Tibial artery (tissue), 4 donors: ENCODE measurements at regions not wholly inside any gene's neighbourhood (a gene's known extent, or its start where the extent isn't known, plus 50 kb on each side); places are given as distances from the start of the nearest gene placed in this dataset.

Experiments used
- DNase-seq, 2 donors: peaks; one replicate each; pipeline ENCODE4 v3.0.0-alpha.2; 2019
- H3K27ac ChIP-seq, 2 donors: fragments of 200-600 bp; sonication (generic) in 1 of 2; 1 replicate in 1 of 2; 2 replicates in 1 of 2; pipeline ENCODE4 v1.5.1; 2018 to 2019; ENCODE audit warnings: mild to moderate bottlenecking in 1 of 2
- H3K27me3 ChIP-seq, 2 donors: fragments of 200-600 bp; sonication (generic) in 1 of 2; one replicate each; pipeline versions ENCODE4 v1.5.1 to v1.6.0; 2016 to 2019
- H3K36me3 ChIP-seq, 3 donors: fragments of 200-600 bp; sonication (generic) in 2 of 3; one replicate each; pipeline ENCODE4 v1.5.1; 2016 to 2019; ENCODE audit warnings: mild to moderate bottlenecking in 2 of 3
- H3K4me1 ChIP-seq, 4 donors: fragments of 200-600 bp; sonication (generic) in 2 of 4; 1 replicate in 3 of 4; 2 replicates in 1 of 4; pipeline ENCODE4 v1.5.1; 2016 to 2019
- H3K4me3 ChIP-seq, 2 donors: fragments of 200-600 bp; sonication (generic) in 1 of 2; 1 replicate in 1 of 2; 2 replicates in 1 of 2; pipeline ENCODE4 v1.5.1; 2018 to 2019; ENCODE audit warnings: mild to moderate bottlenecking in 2 of 2
- H3K9me3 ChIP-seq, 3 donors: fragments of 200-600 bp; sonication (generic) in 1 of 3; one replicate each; pipeline ENCODE4 v1.5.1; 2016 to 2019
- intact Hi-C: fragments of 100-400 bp; cut with DNase I; formaldehyde crosslinking; loops from one replicate; pipeline ENCODE4 v1.15.0; 2023; ENCODE audit warnings: low total_unique reads
- TF ChIP-seq, protein P1 (sequence below), 2 experiments: fragments of 200-600 bp in 1 of 2; fragments of 450-650 bp in 1 of 2; IDR thresholded peaks; one replicate each; pipeline ENCODE4 v1.5.1; 2017 to 2019; ENCODE audit warnings: antibody characterized with exemption in 2 of 2, mild to moderate bottlenecking in 1 of 2, moderate library complexity in 1 of 2

- Histone ChIP-seq H3K9me3 (no peaks in the 10 kb centered on the region), H3K27me3 (no peaks in the 10 kb centered on the region), H3K4me3 (no peak overlapping the region), H3K27ac (peak overlapping the region; percentile 30 to 48), H3K36me3 (no peaks in the 10 kb centered on the region), H3K4me1 (peaks cover 0 to 23% (median 13%) of the 10 kb centered on the region in 4 donors)
- DNase-seq, result no peak
- intact Hi-C loops, result no loop called here
- TF ChIP-seq, protein P1, sequence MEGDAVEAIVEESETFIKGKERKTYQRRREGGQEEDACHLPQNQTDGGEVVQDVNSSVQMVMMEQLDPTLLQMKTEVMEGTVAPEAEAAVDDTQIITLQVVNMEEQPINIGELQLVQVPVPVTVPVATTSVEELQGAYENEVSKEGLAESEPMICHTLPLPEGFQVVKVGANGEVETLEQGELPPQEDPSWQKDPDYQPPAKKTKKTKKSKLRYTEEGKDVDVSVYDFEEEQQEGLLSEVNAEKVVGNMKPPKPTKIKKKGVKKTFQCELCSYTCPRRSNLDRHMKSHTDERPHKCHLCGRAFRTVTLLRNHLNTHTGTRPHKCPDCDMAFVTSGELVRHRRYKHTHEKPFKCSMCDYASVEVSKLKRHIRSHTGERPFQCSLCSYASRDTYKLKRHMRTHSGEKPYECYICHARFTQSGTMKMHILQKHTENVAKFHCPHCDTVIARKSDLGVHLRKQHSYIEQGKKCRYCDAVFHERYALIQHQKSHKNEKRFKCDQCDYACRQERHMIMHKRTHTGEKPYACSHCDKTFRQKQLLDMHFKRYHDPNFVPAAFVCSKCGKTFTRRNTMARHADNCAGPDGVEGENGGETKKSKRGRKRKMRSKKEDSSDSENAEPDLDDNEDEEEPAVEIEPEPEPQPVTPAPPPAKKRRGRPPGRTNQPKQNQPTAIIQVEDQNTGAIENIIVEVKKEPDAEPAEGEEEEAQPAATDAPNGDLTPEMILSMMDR (IDR thresholded peaks at IDR 0.05), result no peak
Measured at GRCh38 chr2:42941633-42942176, 149.3 kb upstream of the HAAO start.

GRCh38 chr2:42939411-42940206, 147.2 kb upstream of the HAAO start:
- Histone ChIP-seq H3K4me1 (peaks cover 0 to 19% (median 11%) of the 10 kb centered on the region in 4 donors), H3K27ac (peak overlapping the region; percentile 62 to 69), H3K36me3 (no peaks in the 10 kb centered on the region), H3K9me3 (no peaks in the 10 kb centered on the region), H3K27me3 (no peaks in the 10 kb centered on the region), H3K4me3 (no peak overlapping the region)
- TF ChIP-seq, protein P1 (IDR thresholded peaks at IDR 0.05), result no peak
- DNase-seq, result no peak
- intact Hi-C loops, result loop anchor here (5.0 kb wide), 1 partner anchor 107 kb away; no protein-coding TSS in a partner anchor

- peak overlapping the region; percentile 62 to 69 for H3K27ac ChIP-seq
- intact Hi-C loops, result loop anchor here (5.0 kb wide), 1 partner anchor 107 kb away; no protein-coding TSS in a partner anchor
Measured at GRCh38 chr2:42938671-42939370, 146.4 kb upstream of the HAAO start.

DNA sequence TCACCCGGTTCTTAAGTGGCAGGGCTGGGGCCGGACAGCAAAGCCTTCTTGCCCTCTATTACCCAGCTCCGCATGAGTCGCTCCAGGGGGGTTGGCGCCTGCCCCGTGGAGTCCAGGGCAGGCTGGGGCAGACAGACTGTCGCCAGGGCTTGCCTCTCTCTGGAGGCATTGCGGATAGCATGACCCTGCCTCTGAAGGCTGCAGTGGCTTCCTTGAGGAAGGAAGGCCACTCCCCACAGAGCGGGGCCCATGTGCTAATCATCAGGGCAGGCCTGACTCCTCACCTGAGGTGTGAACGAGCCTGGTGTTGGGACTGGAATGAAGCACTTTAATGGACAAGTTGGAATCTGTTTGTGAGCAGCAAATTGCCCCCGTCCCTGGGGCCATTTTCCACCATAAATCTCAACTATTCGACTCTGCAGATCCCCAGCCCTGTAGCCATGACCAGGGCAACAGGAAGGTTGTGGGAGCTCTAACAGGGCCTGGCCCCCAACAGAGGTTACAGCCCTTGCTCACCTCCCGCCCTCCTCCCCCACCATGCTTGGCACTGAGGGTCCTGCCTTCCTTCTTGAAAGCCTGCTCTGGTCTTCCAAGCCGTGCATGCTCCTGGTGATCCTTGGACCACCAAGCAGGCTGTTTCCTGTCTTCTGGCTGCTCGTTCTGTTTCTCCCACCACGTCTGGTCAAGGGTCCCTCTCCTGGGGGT, 144.9 kb upstream of the HAAO start:
- H3K9me3 ChIP-seq, result no peaks in the 10 kb centered on the region
- H3K27ac ChIP-seq, result no peak overlapping the region
- TF ChIP-seq, protein P1 (IDR thresholded peaks at IDR 0.05), result no peak
- intact Hi-C loops, result loop anchor here (5.0 kb wide), 1 partner anchor 105 kb away; no protein-coding TSS in a partner anchor
- DNase-seq, result peak in 1 of 2 donors; percentile 59
- no peaks in the 10 kb centered on the region for H3K36me3 ChIP-seq
- H3K27me3 ChIP-seq, result no peaks in the 10 kb centered on the region
- no peak overlapping the region for H3K4me3 ChIP-seq
- peaks cover 0 to 39% (median 26%) of the 10 kb centered on the region in 4 donors for H3K4me1 ChIP-seq

More at GRCh38 chr2:42938671-42939370, 146.4 kb upstream of the HAAO start:
- TF ChIP-seq, protein P1 (IDR thresholded peaks at IDR 0.05), result no peak
- Histone ChIP-seq H3K4me1 (peaks cover 0 to 24% (median 16%) of the 10 kb centered on the region in 4 donors), H3K4me3 (no peak overlapping the region), H3K27me3 (no peaks in the 10 kb centered on the region), H3K36me3 (no peaks in the 10 kb centered on the region), H3K9me3 (no peaks in the 10 kb centered on the region)
- DNase-seq, result no peak
